ENCODE measurements at regions not wholly inside any gene's neighbourhood (a gene's known extent, or its start where the extent isn't known, plus 50 kb on each side); places are given as distances from the start of the nearest gene placed in this dataset.

DNA sequence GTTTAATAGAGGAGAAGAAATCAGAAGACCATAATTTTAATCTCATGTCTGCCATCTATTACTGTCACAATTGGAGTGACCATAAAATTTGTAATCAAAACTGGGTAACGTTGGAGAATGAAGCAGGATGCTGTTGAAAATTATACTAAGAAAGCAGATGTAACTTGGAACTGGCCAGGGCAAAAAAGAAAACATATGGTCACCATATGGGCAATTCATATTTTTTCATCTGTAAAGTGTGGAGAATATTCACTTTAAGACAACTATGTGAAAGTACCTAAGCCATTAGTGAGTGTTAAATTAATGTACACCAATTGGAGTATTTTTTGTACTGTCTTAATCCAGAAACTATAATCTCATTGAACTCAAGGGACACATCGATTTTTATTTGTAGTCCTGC is 1008.0 kb downstream of the GLUD2 start:
- TF ChIP-seq, protein P1, sequence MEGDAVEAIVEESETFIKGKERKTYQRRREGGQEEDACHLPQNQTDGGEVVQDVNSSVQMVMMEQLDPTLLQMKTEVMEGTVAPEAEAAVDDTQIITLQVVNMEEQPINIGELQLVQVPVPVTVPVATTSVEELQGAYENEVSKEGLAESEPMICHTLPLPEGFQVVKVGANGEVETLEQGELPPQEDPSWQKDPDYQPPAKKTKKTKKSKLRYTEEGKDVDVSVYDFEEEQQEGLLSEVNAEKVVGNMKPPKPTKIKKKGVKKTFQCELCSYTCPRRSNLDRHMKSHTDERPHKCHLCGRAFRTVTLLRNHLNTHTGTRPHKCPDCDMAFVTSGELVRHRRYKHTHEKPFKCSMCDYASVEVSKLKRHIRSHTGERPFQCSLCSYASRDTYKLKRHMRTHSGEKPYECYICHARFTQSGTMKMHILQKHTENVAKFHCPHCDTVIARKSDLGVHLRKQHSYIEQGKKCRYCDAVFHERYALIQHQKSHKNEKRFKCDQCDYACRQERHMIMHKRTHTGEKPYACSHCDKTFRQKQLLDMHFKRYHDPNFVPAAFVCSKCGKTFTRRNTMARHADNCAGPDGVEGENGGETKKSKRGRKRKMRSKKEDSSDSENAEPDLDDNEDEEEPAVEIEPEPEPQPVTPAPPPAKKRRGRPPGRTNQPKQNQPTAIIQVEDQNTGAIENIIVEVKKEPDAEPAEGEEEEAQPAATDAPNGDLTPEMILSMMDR (IDR thresholded peaks at IDR 0.05) = no peak
- no peak for TF ChIP-seq POLR2A (IDR thresholded peaks at IDR 0.05)
